HepG2 (cell line): ENCODE measurements at regions not wholly inside any gene's neighbourhood (a gene's known extent, or its start where the extent isn't known, plus 50 kb on each side); places are given as distances from the start of the nearest gene placed in this dataset.

Experiments used
- ATAC-seq: fragments of 200-7000 bp; cut with Tn5 transposase; 3 replicates; pipeline ENCODE4 v1.9.1; 2020; ENCODE audit warnings: mild to moderate bottlenecking, moderate library complexity
- BruUV-seq: library from RNA; stranded (reverse); fragments of 400-500 nt; replicated peaks from 2 replicates; lab custom pipeline; 2021; lab: Mats Ljungman, UMichigan
- CTCF ChIA-PET: fragments of 300-600 bp; formaldehyde crosslinking; extraction: SDS; loops from one replicate; lab custom pipeline; 2021; ENCODE audit warnings: low total read pairs, inconsistent platforms, low intra/inter-chr PET ratio; lab: Yijun Ruan, JAX
- POLR2A ChIA-PET: fragments of 350-600 bp; sonication (Branson Sonifier 250); formaldehyde crosslinking; loops from one replicate; lab custom pipeline; 2020; ENCODE audit warnings: antibody characterized with exemption, inconsistent platforms; lab: Yijun Ruan, JAX
- DNase-seq: peaks from one replicate; pipeline ENCODE4 v3.0.0-alpha.2; 2015; ENCODE audit warnings: low spot score
- FAIRE-seq: peaks from 3 replicates; lab custom pipeline; 2011; peaks lifted over from hg19 to GRCh38; lab: Jason Lieb, UNC
- H2AFZ ChIP-seq: one replicate; pipeline ENCODE4 v1.6.1; 2011; ENCODE audit warnings: low read length, inconsistent platforms
- H3K27ac ChIP-seq: fragments of 300-600 bp; 3 replicates; pipeline ENCODE4 v1.8.0; 2011; ENCODE audit warnings: mixed run types, mild to moderate bottlenecking, mixed read lengths, low read length, inconsistent platforms; ENCODE audit not compliant: insufficient read depth; ENCODE audit errors: extremely low read length
- H3K27me3 ChIP-seq, 2 experiments: fragments of 200-600 bp in 1 of 2; 2 replicates in 1 of 2; 3 replicates in 1 of 2; pipeline versions ENCODE4 v1.6.0 to v1.8.0; 2011; ENCODE audit warnings: low read length in 2 of 2, mild to moderate bottlenecking in 2 of 2, moderate library complexity in 2 of 2, inconsistent platforms in 1 of 2; ENCODE audit not compliant: insufficient read depth in 2 of 2, control insufficient read depth in 1 of 2
- H3K36me3 ChIP-seq, 2 experiments: fragments of 200-600 bp in 1 of 2; replicated peaks in 1 of 2; 2 replicates in 1 of 2; 3 replicates in 1 of 2; pipeline versions ENCODE4 v1.5.1 to v1.8.0; 2011; ENCODE audit warnings: low read length in 2 of 2, inconsistent platforms in 1 of 2; ENCODE audit not compliant: insufficient read depth in 2 of 2, control insufficient read depth in 1 of 2
- H3K4me1 ChIP-seq: 2 replicates; pipeline ENCODE4 v1.5.1; 2012; ENCODE audit warnings: low read length, inconsistent platforms; ENCODE audit not compliant: insufficient read depth
- H3K4me2 ChIP-seq: 2 replicates; pipeline ENCODE4 v1.6.0; 2011; ENCODE audit warnings: low read depth, low read length, inconsistent platforms
- H3K4me3 ChIP-seq, 3 experiments: fragments of 200-600 bp in 1 of 3; sonication (generic), shearing (Covaris generic) in 1 of 3; replicated peaks in 1 of 3; 2 replicates each; pipeline ENCODE4 v1.5.1; 2011 to 2016; ENCODE audit warnings: low read length in 3 of 3, inconsistent platforms in 2 of 3, low read depth in 2 of 3, mild to moderate bottlenecking in 2 of 3, control low read depth in 1 of 3, mixed read lengths in 1 of 3; ENCODE audit not compliant: insufficient read depth in 1 of 3
- H3K79me2 ChIP-seq: one replicate; pipeline ENCODE4 v1.6.1; 2011; ENCODE audit warnings: low read length, inconsistent platforms; ENCODE audit not compliant: insufficient read depth
- H3K9ac ChIP-seq: 2 replicates; pipeline ENCODE4 v1.6.0; 2011; ENCODE audit warnings: mild to moderate bottlenecking, low read depth, low read length, inconsistent platforms; ENCODE audit not compliant: insufficient read depth
- H3K9me3 ChIP-seq: 2 replicates; pipeline ENCODE4 v1.5.1; 2012; ENCODE audit warnings: mild to moderate bottlenecking, low read length
- H4K20me1 ChIP-seq: 2 replicates; pipeline ENCODE4 v1.6.0; 2011; ENCODE audit warnings: inconsistent platforms, mild to moderate bottlenecking, low read length, moderate library complexity; ENCODE audit not compliant: insufficient read depth
- FOSL1 ChIP-seq: sonication (generic); formaldehyde crosslinking; IDR thresholded peaks from 2 replicates; pipeline ENCODE4 v1.9.0; 2021; ENCODE audit warnings: missing genetic modification reagents, borderline replicate concordance
- GPN1 ChIP-seq: sonication (generic); formaldehyde crosslinking; IDR thresholded peaks from 2 replicates; pipeline ENCODE4 v1.5.1; 2020; ENCODE audit warnings: missing genetic modification reagents, borderline replicate concordance
- KDM1A ChIP-seq: IDR thresholded peaks from 2 replicates; pipeline ENCODE4 v1.6.1; 2016; ENCODE audit warnings: missing compliant biosample characterization
- KDM3A ChIP-seq: IDR thresholded peaks from 2 replicates; pipeline ENCODE4 v1.6.1; 2018; ENCODE audit warnings: low read depth, missing compliant biosample characterization
- NR2C2 ChIP-seq: sonication (generic); formaldehyde crosslinking; IDR thresholded peaks from 2 replicates; pipeline ENCODE4 v1.4.0; 2020; ENCODE audit warnings: missing genetic modification reagents, mild to moderate bottlenecking, moderate library complexity, borderline replicate concordance
- ZNF143 ChIP-seq: sonication (generic); formaldehyde crosslinking; IDR thresholded peaks from 2 replicates; pipeline ENCODE4 v1.4.0; 2020; ENCODE audit warnings: missing genetic modification reagents
- ZNF354B ChIP-seq: sonication (generic); formaldehyde crosslinking; IDR thresholded peaks from 2 replicates; pipeline ENCODE4 v1.8.0; 2022; ENCODE audit warnings: mild to moderate bottlenecking, missing genetic modification reagents
- ZNF441 ChIP-seq: sonication (generic); formaldehyde crosslinking; IDR thresholded peaks from 2 replicates; pipeline ENCODE4 v1.7.0; 2021; ENCODE audit warnings: missing genetic modification reagents, borderline replicate concordance
- ZNF451 ChIP-seq: sonication (generic); formaldehyde crosslinking; IDR thresholded peaks from 2 replicates; pipeline ENCODE4 v1.5.0; 2020; ENCODE audit warnings: mild to moderate bottlenecking, missing genetic modification reagents
- ZNF530 ChIP-seq: sonication (generic); formaldehyde crosslinking; IDR thresholded peaks from 2 replicates; pipeline ENCODE4 v1.5.0; 2020; ENCODE audit warnings: low read depth, mild to moderate bottlenecking, missing genetic modification reagents
- ZNF547 ChIP-seq: sonication (generic); formaldehyde crosslinking; IDR thresholded peaks from 2 replicates; pipeline ENCODE4 v1.5.1; 2020; ENCODE audit warnings: mild to moderate bottlenecking, missing genetic modification reagents
- ZNF850 ChIP-seq: sonication (generic); formaldehyde crosslinking; conservative IDR thresholded peaks from 2 replicates; pipeline ENCODE4 v1.9.0; 2021; ENCODE audit warnings: mild to moderate bottlenecking, missing genetic modification reagents
- WGBS: methylation state at CpG from one replicate; pipeline ENCODE4 v1.1.6; 2017; ENCODE audit warnings: low lambda C conversion rate; 5-methylcytosine and 5-hydroxymethylcytosine counted together
- in situ Hi-C: cut with HindIII; loops from 2 replicates; pipeline ENCODE4 v1.10.0; 2017; ENCODE audit warnings: low pct_unique_long_range_greater_than_20kb; ENCODE audit not compliant: extremely low pct_ligation_motif_present
- intact Hi-C: fragments of 100-400 bp; cut with micrococcal nuclease; formaldehyde crosslinking; loops from one replicate; pipeline ENCODE4 v1.10.0; 2022; ENCODE audit not compliant: unreplicated experiment
- TF ChIP-seq, protein P1 (sequence below): sonication (generic); formaldehyde crosslinking; conservative IDR thresholded peaks from 2 replicates; pipeline ENCODE4 v1.8.0; 2022; ENCODE audit warnings: mild to moderate bottlenecking, moderate library complexity, missing genetic modification reagents
- TF ChIP-seq, protein P2 (sequence below): sonication (generic); formaldehyde crosslinking; IDR thresholded peaks from 2 replicates; pipeline ENCODE4 v1.4.0; 2020; ENCODE audit warnings: missing genetic modification reagents, borderline replicate concordance

DNA sequence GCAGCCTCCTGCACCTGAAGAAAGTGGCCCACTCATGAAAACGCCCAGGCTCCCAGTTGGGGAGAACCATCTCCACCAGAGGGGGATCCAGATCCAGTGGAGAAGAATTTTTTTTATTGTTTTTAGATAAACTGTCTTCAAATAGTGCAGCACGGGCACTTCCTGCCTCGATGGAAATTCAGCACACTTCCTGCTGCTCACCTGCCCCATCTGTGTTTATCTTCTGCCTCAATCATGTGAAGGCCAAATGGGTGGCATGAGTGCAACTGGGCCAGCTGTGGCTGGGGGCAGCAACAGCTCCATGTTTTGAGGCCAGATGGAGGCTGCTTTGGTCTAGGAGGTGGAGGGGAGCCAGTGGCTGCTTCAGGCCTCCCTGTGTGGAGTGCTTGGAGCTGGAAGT lies 75.9 kb upstream of the WSB1 start:
- ChIA-PET POLR2A (no interaction called here), CTCF (no interaction called here)
- no peak overlapping the region for H3K27ac ChIP-seq
- no peak overlapping the region for H3K4me2 ChIP-seq
- no peaks in the 10 kb centered on the region for H4K20me1 ChIP-seq
- no peak for FAIRE-seq
- H3K4me1 ChIP-seq = no peaks in the 10 kb centered on the region
- no peaks in the 10 kb centered on the region for H3K27me3 ChIP-seq
- no peaks in the 10 kb centered on the region for H3K36me3 ChIP-seq
- WGBS = 14% methylated on average over 3 of the region's 3 CpGs
- no peak for DNase-seq
- BruUV-seq = no TSS peak
- intact Hi-C loops = no loop called here
- no peaks in the 10 kb centered on the region for H3K79me2 ChIP-seq
- in situ Hi-C loops = no loop called here
- peaks cover 7% of the 10 kb centered on the region; the same call in 1 of the 2 replicates for H3K9me3 ChIP-seq
- TF ChIP-seq KDM3A (CRISPR knock-in tag) (no peak), FOSL1 (no peak), ZNF354B (CRISPR knock-in tag) (no peak), ZNF530 (CRISPR knock-in tag) (no peak), NR2C2 (CRISPR knock-in tag) (no peak), ZNF850 (CRISPR knock-in tag) (no peak), KDM1A (CRISPR knock-in tag) (no peak), ZNF441 (CRISPR knock-in tag) (no peak), ZNF143 (CRISPR knock-in tag) (no peak), GPN1 (CRISPR knock-in tag) (no peak), ZNF451 (CRISPR knock-in tag) (no peak), ZNF547 (CRISPR knock-in tag) (no peak)
- TF ChIP-seq, protein P1, sequence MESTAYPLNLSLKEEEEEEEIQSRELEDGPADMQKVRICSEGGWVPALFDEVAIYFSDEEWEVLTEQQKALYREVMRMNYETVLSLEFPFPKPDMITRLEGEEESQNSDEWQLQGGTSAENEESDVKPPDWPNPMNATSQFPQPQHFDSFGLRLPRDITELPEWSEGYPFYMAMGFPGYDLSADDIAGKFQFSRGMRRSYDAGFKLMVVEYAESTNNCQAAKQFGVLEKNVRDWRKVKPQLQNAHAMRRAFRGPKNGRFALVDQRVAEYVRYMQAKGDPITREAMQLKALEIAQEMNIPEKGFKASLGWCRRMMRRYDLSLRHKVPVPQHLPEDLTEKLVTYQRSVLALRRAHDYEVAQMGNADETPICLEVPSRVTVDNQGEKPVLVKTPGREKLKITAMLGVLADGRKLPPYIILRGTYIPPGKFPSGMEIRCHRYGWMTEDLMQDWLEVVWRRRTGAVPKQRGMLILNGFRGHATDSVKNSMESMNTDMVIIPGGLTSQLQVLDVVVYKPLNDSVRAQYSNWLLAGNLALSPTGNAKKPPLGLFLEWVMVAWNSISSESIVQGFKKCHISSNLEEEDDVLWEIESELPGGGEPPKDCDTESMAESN = no peak
- TF ChIP-seq, protein P2, sequence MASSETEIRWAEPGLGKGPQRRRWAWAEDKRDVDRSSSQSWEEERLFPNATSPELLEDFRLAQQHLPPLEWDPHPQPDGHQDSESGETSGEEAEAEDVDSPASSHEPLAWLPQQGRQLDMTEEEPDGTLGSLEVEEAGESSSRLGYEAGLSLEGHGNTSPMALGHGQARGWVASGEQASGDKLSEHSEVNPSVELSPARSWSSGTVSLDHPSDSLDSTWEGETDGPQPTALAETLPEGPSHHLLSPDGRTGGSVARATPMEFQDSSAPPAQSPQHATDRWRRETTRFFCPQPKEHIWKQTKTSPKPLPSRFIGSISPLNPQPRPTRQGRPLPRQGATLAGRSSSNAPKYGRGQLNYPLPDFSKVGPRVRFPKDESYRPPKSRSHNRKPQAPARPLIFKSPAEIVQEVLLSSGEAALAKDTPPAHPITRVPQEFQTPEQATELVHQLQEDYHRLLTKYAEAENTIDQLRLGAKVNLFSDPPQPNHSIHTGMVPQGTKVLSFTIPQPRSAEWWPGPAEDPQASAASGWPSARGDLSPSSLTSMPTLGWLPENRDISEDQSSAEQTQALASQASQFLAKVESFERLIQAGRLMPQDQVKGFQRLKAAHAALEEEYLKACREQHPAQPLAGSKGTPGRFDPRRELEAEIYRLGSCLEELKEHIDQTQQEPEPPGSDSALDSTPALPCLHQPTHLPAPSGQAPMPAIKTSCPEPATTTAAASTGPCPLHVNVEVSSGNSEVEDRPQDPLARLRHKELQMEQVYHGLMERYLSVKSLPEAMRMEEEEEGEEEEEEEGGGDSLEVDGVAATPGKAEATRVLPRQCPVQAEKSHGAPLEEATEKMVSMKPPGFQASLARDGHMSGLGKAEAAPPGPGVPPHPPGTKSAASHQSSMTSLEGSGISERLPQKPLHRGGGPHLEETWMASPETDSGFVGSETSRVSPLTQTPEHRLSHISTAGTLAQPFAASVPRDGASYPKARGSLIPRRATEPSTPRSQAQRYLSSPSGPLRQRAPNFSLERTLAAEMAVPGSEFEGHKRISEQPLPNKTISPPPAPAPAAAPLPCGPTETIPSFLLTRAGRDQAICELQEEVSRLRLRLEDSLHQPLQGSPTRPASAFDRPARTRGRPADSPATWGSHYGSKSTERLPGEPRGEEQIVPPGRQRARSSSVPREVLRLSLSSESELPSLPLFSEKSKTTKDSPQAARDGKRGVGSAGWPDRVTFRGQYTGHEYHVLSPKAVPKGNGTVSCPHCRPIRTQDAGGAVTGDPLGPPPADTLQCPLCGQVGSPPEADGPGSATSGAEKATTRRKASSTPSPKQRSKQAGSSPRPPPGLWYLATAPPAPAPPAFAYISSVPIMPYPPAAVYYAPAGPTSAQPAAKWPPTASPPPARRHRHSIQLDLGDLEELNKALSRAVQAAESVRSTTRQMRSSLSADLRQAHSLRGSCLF (CRISPR knock-in tag) = no peak
- no peak for ATAC-seq
- no peak overlapping the region for H3K9ac ChIP-seq
- no peak overlapping the region for H3K4me3 ChIP-seq
- no peak overlapping the region for H2AFZ ChIP-seq
